B cell (primary cell): ENCODE measurements at regions not wholly inside any gene's neighbourhood (a gene's known extent, or its start where the extent isn't known, plus 50 kb on each side); places are given as distances from the start of the nearest gene placed in this dataset.

Source experiments
- ATAC-seq: fragments of 200-7000 bp; cut with Tn5 transposase; one replicate; pipeline ENCODE4 v1.10.0; 2021; ENCODE audit warnings: low read depth, mild to moderate bottlenecking, moderate number of reproducible peaks, moderate library complexity
- CTCF ChIA-PET: fragments of 350-600 bp; sonication (Branson Sonifier 250); formaldehyde crosslinking; loops from one replicate; lab custom pipeline; 2021; ENCODE audit warnings: antibody characterized with exemption, inconsistent platforms; lab: Charles Lee
- POLR2A ChIA-PET: fragments of 350-600 bp; sonication (Branson Sonifier 250); formaldehyde crosslinking; loops from one replicate; lab custom pipeline; 2021; ENCODE audit warnings: antibody characterized with exemption; lab: Charles Lee
- DNase-seq: peaks from one replicate; pipeline ENCODE4 v3.0.0; 2013
- H2AFZ ChIP-seq: 2 replicates; pipeline ENCODE4 v1.6.1; 2012; ENCODE audit warnings: mild to moderate bottlenecking, low read depth, low read length; ENCODE audit not compliant: insufficient read depth, poor library complexity, severe bottlenecking
- H3K27ac ChIP-seq, 2 donors: 1 replicate in 1 of 2; 2 replicates in 1 of 2; pipeline ENCODE4 v1.5.1; 2012 to 2013; ENCODE audit warnings: low read length in 2 of 2, mild to moderate bottlenecking in 2 of 2, moderate library complexity in 1 of 2
- H3K27me3 ChIP-seq, 4 experiments: fragments of 200-600 bp in 1 of 4; sonication (generic) in 1 of 4; replicated peaks in 1 of 4; 1 replicate in 2 of 4; 2 replicates in 2 of 4; pipeline versions ENCODE4 v1.6.1 to v1.7.0; 2013 to 2016; ENCODE audit warnings: low read length in 3 of 4, mild to moderate bottlenecking in 2 of 4, mixed read lengths in 1 of 4, moderate library complexity in 1 of 4; ENCODE audit not compliant: insufficient read depth in 4 of 4, control insufficient read depth in 3 of 4; ENCODE audit errors: control extremely low read depth in 1 of 4
- H3K36me3 ChIP-seq, 2 experiments: replicated peaks in 1 of 2; 1 replicate in 1 of 2; 2 replicates in 1 of 2; pipeline versions ENCODE4 v1.6.1 to v1.7.1; 2013; ENCODE audit warnings: low read length in 1 of 2; ENCODE audit not compliant: insufficient read depth in 2 of 2, control insufficient read depth in 1 of 2; ENCODE audit errors: control extremely low read depth in 1 of 2, extremely low read depth in 1 of 2
- H3K4me1 ChIP-seq, 2 donors: fragments of 200-600 bp in 1 of 2; sonication (generic) in 1 of 2; 1 replicate in 1 of 2; 2 replicates in 1 of 2; pipeline versions ENCODE4 v1.5.1 to v1.6.1; 2013 to 2017; ENCODE audit warnings: low read length in 2 of 2; ENCODE audit not compliant: control insufficient read depth in 2 of 2, insufficient read depth in 2 of 2
- H3K4me2 ChIP-seq: replicated peaks from 2 replicates; pipeline ENCODE3; 2012; ENCODE audit warnings: mild to moderate bottlenecking, low read depth, low read length; ENCODE audit not compliant: poor library complexity, severe bottlenecking
- H3K4me3 ChIP-seq, 5 experiments: fragments of 200-600 bp in 1 of 5; sonication (generic) in 1 of 5; 1 replicate in 3 of 5; 2 replicates in 2 of 5; pipeline versions ENCODE4 v1.5.1 to v1.7.0; 2011 to 2016; ENCODE audit warnings: low read length in 4 of 5, mild to moderate bottlenecking in 4 of 5, low read depth in 2 of 5, control low read depth in 1 of 5, moderate library complexity in 1 of 5; ENCODE audit not compliant: insufficient read depth in 1 of 5; ENCODE audit errors: control extremely low read depth in 1 of 5, extremely low read depth in 1 of 5
- H3K79me2 ChIP-seq: fragments of 200-600 bp; sonication (generic); one replicate; pipeline ENCODE4 v1.6.0; 2016; ENCODE audit warnings: low read length; ENCODE audit not compliant: control insufficient read depth, insufficient read depth
- H3K9ac ChIP-seq: fragments of 200-600 bp; sonication (generic); 2 replicates; pipeline ENCODE4 v1.6.1; 2017; ENCODE audit warnings: mild to moderate bottlenecking, low read length, moderate library complexity
- H3K9me3 ChIP-seq, 3 donors: one replicate each; pipeline versions ENCODE4 v1.6.1 to v1.7.1; 2013; ENCODE audit warnings: low read length in 2 of 3; ENCODE audit not compliant: control insufficient read depth in 2 of 3, insufficient read depth in 1 of 3; ENCODE audit errors: control extremely low read depth in 1 of 3
- H4K20me1 ChIP-seq: 2 replicates; pipeline ENCODE4 v1.6.0; 2012; ENCODE audit warnings: mild to moderate bottlenecking, low read length; ENCODE audit not compliant: insufficient read depth, control insufficient read depth, poor library complexity, severe bottlenecking
- H3K27ac Mint-ChIP-seq: one replicate; pipeline ENCODE4 v1.8.0; 2021; ENCODE audit warnings: mixed read lengths
- H3K27me3 Mint-ChIP-seq: one replicate; pipeline ENCODE4 v1.8.0; 2021; ENCODE audit warnings: mixed read lengths
- H3K4me1 Mint-ChIP-seq: one replicate; pipeline ENCODE4 v1.8.0; 2021; ENCODE audit warnings: mixed read lengths
- H3K4me3 Mint-ChIP-seq: one replicate; pipeline ENCODE4 v1.8.0; 2021; ENCODE audit warnings: mixed read lengths
- H3K9me3 Mint-ChIP-seq: one replicate; pipeline ENCODE4 v1.8.0; 2022; ENCODE audit warnings: mixed read lengths; ENCODE audit not compliant: insufficient read depth
- EZH2 ChIP-seq: IDR thresholded peaks from 2 replicates; pipeline ENCODE4 v1.6.1; 2012; ENCODE audit warnings: borderline replicate concordance, low read depth, mild to moderate bottlenecking, moderate library complexity, low read length; ENCODE audit not compliant: insufficient read depth, poor library complexity, severe bottlenecking
- whole genome bisulfite sequencing: methylation state at CpG from one replicate; pipeline ENCODE4 v1.1.5; 2013; ENCODE audit warnings: missing lambda C conversion rate; ENCODE audit not compliant: insufficient coverage; 5-methylcytosine and 5-hydroxymethylcytosine counted together
- intact Hi-C: fragments of 100-400 bp; cut with micrococcal nuclease; formaldehyde crosslinking; loops from one replicate; pipeline ENCODE4 v1.10.0; 2022
- TF ChIP-seq, protein P1 (sequence below): fragments of 200-600 bp; IDR thresholded peaks from one replicate; pipeline ENCODE4 v1.8.0; 2022; ENCODE audit warnings: antibody characterized with exemption, mild to moderate bottlenecking

DNA sequence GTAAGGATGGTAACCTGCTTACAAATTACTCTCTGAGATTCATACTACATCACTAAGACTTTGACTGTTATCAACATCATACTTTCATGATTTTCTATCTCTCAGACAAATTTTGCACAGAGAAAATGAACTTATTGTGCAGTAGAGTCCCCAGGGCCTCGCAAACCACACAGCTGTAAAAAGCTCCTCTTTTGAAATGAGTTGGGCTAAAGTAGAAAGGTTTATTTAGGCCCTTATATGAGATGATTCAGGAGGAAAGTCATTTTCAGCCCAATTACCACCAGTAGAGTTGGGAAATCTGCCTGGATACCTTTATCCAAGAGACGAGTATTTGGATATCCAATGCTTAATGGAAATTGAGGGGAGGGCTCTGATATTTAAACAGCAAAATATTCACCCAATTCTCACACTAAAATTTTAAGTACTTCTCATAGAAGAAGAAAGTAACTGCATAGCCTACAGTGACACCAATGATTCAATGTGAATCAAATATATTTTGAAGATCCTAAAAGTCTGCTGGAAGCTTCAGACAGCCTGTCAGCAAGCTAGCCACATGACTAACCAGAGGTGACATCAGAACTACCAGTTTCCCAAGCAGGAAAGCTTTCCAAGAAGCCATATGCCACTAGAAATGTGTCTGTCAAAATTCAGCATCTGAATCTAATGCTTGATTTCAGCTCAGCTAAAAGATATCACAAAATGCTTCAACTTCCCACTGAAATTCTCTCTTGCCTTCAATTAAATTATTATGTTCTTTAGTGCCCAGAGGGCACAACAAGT is 190.1 kb upstream of the SYT1 start:
- Mint-ChIP-seq H3K27ac (no peak overlapping the region), H3K27me3 (no peaks in the 10 kb centered on the region), H3K9me3 (no peaks in the 10 kb centered on the region), H3K4me1 (no peaks in the 10 kb centered on the region), H3K4me3 (no peak overlapping the region)
- H3K9ac ChIP-seq, result no peak overlapping the region
- no peak overlapping the region for H3K4me3 ChIP-seq
- H3K27ac ChIP-seq, result no peak overlapping the region
- WGBS, result no CpG with 5 or more reads among the region's 2 CpGs
- no peak for ATAC-seq
- no peaks in the 10 kb centered on the region for H3K27me3 ChIP-seq
- ChIA-PET CTCF (no interaction called here), POLR2A (no interaction called here)
- no peak overlapping the region for H3K4me2 ChIP-seq
- H3K36me3 ChIP-seq, result no peaks in the 10 kb centered on the region
- no peaks in the 10 kb centered on the region for H3K79me2 ChIP-seq
- intact Hi-C loops, result no loop called here
- no peak overlapping the region for H2AFZ ChIP-seq
- H4K20me1 ChIP-seq, result no peaks in the 10 kb centered on the region
- H3K4me1 ChIP-seq, result no peaks in the 10 kb centered on the region
- no peak for TF ChIP-seq EZH2
- TF ChIP-seq, protein P1, sequence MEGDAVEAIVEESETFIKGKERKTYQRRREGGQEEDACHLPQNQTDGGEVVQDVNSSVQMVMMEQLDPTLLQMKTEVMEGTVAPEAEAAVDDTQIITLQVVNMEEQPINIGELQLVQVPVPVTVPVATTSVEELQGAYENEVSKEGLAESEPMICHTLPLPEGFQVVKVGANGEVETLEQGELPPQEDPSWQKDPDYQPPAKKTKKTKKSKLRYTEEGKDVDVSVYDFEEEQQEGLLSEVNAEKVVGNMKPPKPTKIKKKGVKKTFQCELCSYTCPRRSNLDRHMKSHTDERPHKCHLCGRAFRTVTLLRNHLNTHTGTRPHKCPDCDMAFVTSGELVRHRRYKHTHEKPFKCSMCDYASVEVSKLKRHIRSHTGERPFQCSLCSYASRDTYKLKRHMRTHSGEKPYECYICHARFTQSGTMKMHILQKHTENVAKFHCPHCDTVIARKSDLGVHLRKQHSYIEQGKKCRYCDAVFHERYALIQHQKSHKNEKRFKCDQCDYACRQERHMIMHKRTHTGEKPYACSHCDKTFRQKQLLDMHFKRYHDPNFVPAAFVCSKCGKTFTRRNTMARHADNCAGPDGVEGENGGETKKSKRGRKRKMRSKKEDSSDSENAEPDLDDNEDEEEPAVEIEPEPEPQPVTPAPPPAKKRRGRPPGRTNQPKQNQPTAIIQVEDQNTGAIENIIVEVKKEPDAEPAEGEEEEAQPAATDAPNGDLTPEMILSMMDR, result no peak
- no peak for DNase-seq
- H3K9me3 ChIP-seq, result no peaks in the 10 kb centered on the region

DNA sequence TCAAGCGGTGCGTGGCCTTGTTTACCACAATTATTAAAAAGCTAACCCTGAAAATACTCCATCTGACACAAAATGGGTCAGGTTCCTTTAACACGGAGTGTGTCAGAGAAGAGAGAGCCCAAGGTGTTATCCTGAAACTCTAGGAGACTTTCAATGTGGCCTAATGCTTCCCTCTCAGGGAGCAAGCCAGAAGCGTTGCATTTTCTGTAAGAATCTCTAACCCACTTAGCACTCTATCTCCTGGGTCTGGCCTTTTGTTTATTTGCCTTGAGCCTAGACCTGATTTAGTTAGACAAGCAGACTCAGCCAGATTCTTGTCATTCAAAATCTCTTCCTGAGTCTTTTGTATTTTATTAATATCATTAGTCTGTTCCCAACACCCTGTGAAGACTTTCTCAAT is 184.0 kb upstream of the SYT1 start:
- H3K9ac ChIP-seq, result no peak overlapping the region
- Mint-ChIP-seq H3K4me3 (no peak overlapping the region), H3K27ac (no peak overlapping the region), H3K4me1 (no peaks in the 10 kb centered on the region), H3K27me3 (no peaks in the 10 kb centered on the region), H3K9me3 (no peaks in the 10 kb centered on the region)
- TF ChIP-seq EZH2, result no peak
- TF ChIP-seq, protein P1, result no peak
- DNase-seq (no peak), ATAC-seq (no peak)
- H3K4me2 ChIP-seq, result no peak overlapping the region
- H3K27me3 ChIP-seq, result no peaks in the 10 kb centered on the region
- H3K79me2 ChIP-seq, result no peaks in the 10 kb centered on the region
- 78% methylated on average over 4 of the region's 4 CpGs for WGBS
- ChIA-PET POLR2A (no interaction called here), CTCF (no interaction called here)
- intact Hi-C loops, result no loop called here
- no peaks in the 10 kb centered on the region for H3K9me3 ChIP-seq
- H3K27ac ChIP-seq, result no peak overlapping the region
- H2AFZ ChIP-seq, result no peak overlapping the region
- no peak overlapping the region for H3K4me3 ChIP-seq
- H4K20me1 ChIP-seq, result no peaks in the 10 kb centered on the region
- H3K36me3 ChIP-seq, result no peaks in the 10 kb centered on the region
- H3K4me1 ChIP-seq, result no peaks in the 10 kb centered on the region
